Cardiac muscle cell (in vitro differentiated cells and primary cell): ENCODE measurements at regions not wholly inside any gene's neighbourhood (a gene's known extent, or its start where the extent isn't known, plus 50 kb on each side); places are given as distances from the start of the nearest gene placed in this dataset.

Experiments used
- DNase-seq, 2 donors: peaks; one replicate each; pipeline versions ENCODE4 v3.0.0 to v3.0.0-alpha.2; 2010 to 2017; ENCODE audit warnings: low read depth in 1 of 2, low spot score in 1 of 2
- H3K27ac ChIP-seq: fragments of 200-600 bp; sonication (generic); 2 replicates; pipeline ENCODE4 v1.5.1; 2016
- H3K27me3 ChIP-seq: fragments of 200-600 bp; sonication (generic); 2 replicates; pipeline ENCODE4 v1.6.0; 2016; ENCODE audit warnings: control low read depth
- H3K36me3 ChIP-seq: fragments of 200-600 bp; sonication (generic); 2 replicates; pipeline ENCODE4 v1.5.1; 2016; ENCODE audit warnings: control low read depth
- H3K4me1 ChIP-seq: fragments of 200-600 bp; sonication (generic); 2 replicates; pipeline ENCODE4 v1.8.1; 2017; ENCODE audit warnings: low read depth, mild to moderate bottlenecking, mixed run types
- H3K4me3 ChIP-seq: fragments of 200-600 bp; sonication (generic); 2 replicates; pipeline ENCODE4 v1.5.1; 2016; ENCODE audit warnings: mild to moderate bottlenecking
- H3K9me3 ChIP-seq: fragments of 200-600 bp; sonication (generic); 2 replicates; pipeline ENCODE4 v1.5.1; 2017; ENCODE audit warnings: low read depth, mild to moderate bottlenecking, control low read depth
- CTCF ChIP-seq: IDR thresholded peaks from 2 replicates; pipeline ENCODE4 v1.5.1; 2012; ENCODE audit warnings: low read depth, mild to moderate bottlenecking, low read length

DNA sequence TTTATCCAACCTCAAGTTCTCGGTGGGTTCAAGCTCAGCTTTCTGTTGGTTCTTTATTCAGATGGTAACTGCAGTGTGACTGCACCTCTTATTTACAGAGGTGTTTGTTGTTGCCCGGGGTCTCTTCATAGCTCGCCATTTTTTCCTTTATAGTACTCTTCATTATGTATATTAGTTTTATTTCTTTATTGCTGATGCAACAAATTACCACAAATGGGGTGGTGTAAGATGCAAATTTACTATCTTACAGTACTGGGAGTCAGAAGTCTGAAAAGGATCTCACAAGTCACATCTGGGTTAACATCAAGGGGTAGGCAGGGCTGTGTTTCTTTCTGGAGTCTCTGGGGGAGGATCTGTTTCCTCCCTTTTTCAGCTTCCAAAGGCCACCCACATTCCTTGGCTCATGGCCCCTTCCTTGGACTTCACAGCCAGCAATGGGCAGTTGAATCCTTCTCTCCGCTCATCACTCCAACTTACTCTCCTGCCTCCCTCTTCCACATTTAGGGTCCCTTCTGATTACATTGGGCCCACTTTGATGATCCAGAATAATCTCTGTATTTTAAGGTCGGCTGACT, 241.2 kb downstream of the HAPSTR1 start:
- Histone ChIP-seq H3K27ac (no peak overlapping the region), H3K9me3 (no peaks in the 10 kb centered on the region), H3K4me1 (no peaks in the 10 kb centered on the region), H3K4me3 (no peak overlapping the region), H3K27me3 (no peaks in the 10 kb centered on the region), H3K36me3 (no peaks in the 10 kb centered on the region)
- no peak for DNase-seq
- TF ChIP-seq CTCF, result no peak

DNA sequence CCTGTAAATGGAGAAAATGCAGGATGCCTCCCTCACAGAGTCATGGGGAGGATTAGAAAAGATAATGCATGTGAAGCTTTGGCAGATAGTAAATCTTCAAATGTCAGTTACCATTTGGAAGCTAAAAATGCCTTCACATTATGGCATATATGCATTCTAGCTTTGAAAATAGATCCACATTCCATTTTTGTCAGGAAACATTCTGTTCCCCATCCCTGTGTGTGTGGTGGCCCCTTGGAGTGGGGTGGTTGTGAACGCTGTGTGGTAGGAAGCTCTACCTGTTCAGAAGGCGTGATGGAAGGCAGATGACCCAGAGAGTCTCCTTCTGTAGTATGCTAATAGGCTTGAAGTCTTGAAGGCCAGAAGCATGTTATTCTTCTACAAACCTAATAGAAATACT, 242.0 kb downstream of the HAPSTR1 start:
- no peaks in the 10 kb centered on the region for H3K4me1 ChIP-seq
- no peak overlapping the region for H3K4me3 ChIP-seq
- TF ChIP-seq CTCF, result no peak
- H3K27ac ChIP-seq, result no peak overlapping the region
- no peaks in the 10 kb centered on the region for H3K36me3 ChIP-seq
- H3K9me3 ChIP-seq, result no peaks in the 10 kb centered on the region
- DNase-seq, result no peak
- H3K27me3 ChIP-seq, result no peaks in the 10 kb centered on the region

DNA sequence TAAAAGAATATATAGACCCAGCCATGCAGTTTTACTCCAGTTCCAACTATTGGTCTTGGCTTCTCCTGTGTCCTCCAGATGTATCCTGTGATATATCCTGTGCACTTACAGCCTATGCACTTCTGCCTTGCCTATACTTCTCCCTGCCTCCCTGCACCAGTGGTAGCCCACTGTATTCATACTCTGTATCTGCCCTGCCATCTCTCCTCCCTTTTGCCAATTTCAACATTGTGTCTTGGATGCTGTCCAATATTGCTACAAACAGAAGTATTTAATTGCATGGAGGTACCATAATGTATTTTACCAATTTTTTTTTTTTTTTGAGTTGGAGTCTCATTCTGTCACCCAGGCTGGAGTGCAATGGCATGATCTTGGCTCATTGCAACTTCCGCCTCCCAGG, 242.7 kb downstream of the HAPSTR1 start:
- Histone ChIP-seq H3K9me3 (no peaks in the 10 kb centered on the region), H3K27me3 (no peaks in the 10 kb centered on the region), H3K36me3 (no peaks in the 10 kb centered on the region), H3K4me3 (no peak overlapping the region), H3K27ac (no peak overlapping the region), H3K4me1 (no peaks in the 10 kb centered on the region)
- TF ChIP-seq CTCF, result no peak
- DNase-seq, result no peak

DNA sequence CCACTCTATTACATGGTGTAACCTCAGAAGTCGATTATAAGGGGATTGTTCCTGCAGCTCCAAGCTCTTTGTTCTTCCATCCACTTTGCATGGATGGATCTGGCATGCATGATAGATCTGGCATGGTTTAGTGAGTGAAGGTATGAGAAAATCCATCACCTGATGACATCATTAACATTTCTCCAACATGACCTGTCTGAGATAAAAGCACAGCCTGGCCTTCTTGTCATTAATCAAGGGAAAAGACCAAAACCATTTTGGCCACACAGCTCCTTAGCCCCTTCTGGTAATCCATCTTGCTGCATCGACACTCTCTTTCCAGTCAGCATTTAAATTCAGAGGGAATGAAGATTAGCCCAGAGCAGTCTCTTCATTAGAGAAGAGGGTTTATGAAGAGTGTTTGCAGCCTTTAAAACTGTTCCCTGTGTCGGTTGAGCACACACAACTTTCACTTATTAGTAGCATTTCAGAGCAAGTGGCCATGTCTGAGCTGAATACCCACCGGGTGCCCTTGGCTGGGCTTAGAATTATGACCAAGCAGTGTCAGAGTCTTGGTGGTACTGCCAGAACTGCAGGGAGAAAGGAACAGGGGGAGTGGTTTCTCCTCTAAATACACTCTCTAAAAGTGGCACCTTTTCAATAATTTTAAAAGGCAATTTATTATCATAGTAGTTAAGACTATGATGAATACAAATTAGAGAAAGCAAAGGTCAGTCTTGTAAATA, 246.0 kb downstream of the HAPSTR1 start:
- H3K27me3 ChIP-seq, result no peaks in the 10 kb centered on the region
- H3K9me3 ChIP-seq, result no peaks in the 10 kb centered on the region
- H3K4me1 ChIP-seq, result no peaks in the 10 kb centered on the region
- no peaks in the 10 kb centered on the region for H3K36me3 ChIP-seq
- DNase-seq, result no peak
- no peak overlapping the region for H3K4me3 ChIP-seq
- TF ChIP-seq CTCF, result no peak
- no peak overlapping the region for H3K27ac ChIP-seq

GRCh38 chr16:9338068-9338467, 246.6 kb downstream of the HAPSTR1 start:
- Histone ChIP-seq H3K4me1 (peaks cover 3% of the 10 kb centered on the region), H3K4me3 (no peak overlapping the region), H3K9me3 (no peaks in the 10 kb centered on the region), H3K36me3 (no peaks in the 10 kb centered on the region), H3K27me3 (no peaks in the 10 kb centered on the region), H3K27ac (no peak overlapping the region)
- TF ChIP-seq CTCF, result no peak
- no peak for DNase-seq
